AG09319 (cell line): ENCODE measurements at regions not wholly inside any gene's neighbourhood (a gene's known extent, or its start where the extent isn't known, plus 50 kb on each side); places are given as distances from the start of the nearest gene placed in this dataset.

Experiments used
- DNase-seq: peaks from one replicate; pipeline ENCODE4 v3.0.0-alpha.2; 2010; ENCODE audit warnings: low read depth; ENCODE audit errors: extremely low read depth
- TF ChIP-seq, protein P1 (sequence below): IDR thresholded peaks from 2 replicates; pipeline ENCODE4 v1.5.1; 2011; ENCODE audit warnings: low read depth, mild to moderate bottlenecking, inconsistent platforms, low read length, moderate library complexity

DNA sequence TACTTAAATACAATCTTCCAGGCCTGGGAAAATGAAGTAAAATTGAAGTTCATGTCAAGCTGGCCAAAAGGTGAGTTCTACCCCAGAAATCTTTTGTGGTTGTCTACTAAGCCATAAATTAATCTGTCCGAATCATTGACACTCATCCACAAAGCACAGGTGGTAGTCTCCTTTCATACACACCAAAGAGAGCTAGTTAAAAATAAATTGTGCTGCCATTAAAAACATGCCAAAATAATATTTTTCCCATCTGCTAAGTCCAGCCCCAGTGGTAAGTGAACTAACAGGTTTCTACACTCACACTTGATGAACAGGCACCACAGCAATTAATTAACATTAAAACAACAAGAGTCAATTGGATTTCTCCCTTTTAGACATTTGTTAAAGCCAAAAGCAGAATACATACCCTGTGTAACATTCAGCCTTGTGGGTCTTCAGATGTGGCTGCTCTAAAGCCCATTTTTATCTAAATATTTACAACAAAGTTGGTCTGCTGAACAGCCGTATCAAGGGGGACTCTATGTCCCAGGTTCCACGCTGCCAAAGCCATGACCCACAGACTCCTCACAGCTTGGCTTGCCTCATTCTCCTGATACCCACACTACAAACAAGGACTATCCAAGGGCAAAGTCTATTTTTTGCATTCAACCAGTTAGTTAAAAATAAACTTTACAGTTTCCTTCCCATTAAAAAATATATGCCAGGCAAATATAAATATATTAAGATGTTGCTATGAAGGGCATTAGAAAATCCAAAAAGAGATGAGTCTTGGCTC is 490.4 kb downstream of the BMP2 start:
- TF ChIP-seq, protein P1, sequence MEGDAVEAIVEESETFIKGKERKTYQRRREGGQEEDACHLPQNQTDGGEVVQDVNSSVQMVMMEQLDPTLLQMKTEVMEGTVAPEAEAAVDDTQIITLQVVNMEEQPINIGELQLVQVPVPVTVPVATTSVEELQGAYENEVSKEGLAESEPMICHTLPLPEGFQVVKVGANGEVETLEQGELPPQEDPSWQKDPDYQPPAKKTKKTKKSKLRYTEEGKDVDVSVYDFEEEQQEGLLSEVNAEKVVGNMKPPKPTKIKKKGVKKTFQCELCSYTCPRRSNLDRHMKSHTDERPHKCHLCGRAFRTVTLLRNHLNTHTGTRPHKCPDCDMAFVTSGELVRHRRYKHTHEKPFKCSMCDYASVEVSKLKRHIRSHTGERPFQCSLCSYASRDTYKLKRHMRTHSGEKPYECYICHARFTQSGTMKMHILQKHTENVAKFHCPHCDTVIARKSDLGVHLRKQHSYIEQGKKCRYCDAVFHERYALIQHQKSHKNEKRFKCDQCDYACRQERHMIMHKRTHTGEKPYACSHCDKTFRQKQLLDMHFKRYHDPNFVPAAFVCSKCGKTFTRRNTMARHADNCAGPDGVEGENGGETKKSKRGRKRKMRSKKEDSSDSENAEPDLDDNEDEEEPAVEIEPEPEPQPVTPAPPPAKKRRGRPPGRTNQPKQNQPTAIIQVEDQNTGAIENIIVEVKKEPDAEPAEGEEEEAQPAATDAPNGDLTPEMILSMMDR: no peak
- DNase-seq: no peak

DNA sequence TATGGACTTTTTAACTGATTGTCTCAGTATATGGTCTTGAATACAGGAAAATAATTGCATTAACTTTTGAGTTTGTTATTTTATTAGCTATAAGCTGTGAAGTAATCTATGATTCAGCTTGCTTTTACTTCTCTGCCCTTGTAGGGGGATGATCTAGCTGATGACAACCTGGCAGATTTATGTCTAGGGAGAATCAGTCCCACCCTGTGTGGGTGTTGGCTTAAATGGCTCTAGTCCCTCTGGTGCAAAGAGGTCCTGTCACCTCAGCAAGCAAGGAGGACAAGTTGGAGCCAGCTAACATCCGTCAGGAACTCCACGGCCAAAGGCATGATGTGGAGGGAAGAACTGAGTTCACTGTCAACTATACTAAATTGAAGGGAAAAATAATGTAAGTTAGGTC is 495.3 kb downstream of the BMP2 start:
- TF ChIP-seq, protein P1: no peak

DNA sequence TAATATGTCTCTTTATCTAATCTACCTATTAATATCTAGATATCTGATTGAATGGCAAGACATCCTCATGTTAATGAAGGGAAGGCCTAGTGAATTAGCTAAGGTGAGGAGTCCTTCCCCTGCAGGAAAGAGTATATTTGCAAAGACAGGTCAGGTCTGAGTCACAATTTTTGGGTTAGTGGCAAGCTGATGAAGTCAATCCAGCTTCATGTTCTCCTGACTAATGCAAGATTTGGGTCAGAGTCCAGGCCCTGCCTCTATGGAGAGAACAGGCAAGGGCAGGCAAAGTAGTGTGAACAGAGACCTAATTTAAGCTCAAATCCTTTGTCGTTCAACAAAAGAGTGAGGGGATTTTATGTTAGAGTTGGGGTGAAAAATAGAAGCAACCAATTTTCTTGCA is 496.7 kb downstream of the BMP2 start:
- no peak for DNase-seq
- TF ChIP-seq, protein P1: no peak

More for the DNA sequence above, 495.3 kb downstream of the BMP2 start:
- DNase-seq: no peak

DNA sequence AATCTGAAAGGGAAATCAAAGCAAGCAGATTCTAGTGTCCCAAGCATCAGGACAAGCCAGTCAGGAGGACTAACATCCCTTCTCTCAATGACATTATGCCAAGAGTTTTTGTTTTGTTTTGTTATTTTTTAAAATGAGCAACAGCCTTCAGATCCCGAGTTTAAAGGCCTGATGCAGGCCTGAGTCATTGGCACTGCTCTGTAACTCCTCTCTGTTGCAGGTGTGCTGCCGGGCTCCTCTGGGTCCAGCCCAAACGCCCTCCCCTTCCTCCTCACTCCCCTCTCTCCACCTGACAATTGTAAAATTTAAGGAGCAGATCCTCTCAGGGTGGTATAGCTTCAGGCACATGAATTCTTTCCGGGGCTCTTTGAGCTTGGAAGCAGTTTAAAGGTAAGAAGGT is 502.0 kb downstream of the BMP2 start:
- DNase-seq: no peak
- TF ChIP-seq, protein P1: no peak

DNA sequence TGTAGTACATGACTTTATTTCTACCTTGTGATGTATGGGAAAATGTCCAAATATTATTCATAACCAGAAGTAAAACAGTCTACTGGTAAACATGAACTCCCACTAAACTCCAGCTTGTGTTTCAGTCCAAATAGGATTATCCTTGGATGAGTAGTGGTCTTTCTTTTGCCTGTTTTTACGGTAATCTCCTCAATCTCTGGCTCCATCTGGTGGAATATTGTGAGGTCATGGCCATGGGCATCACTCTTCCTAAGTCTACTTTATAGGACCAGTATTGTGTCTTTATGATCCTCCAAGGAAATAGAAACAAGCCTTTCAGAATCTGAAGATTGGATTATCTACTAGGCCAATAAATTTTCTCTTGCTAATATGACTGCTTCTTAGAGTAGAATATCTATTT is 505.0 kb downstream of the BMP2 start:
- DNase-seq: no peak
- TF ChIP-seq, protein P1: peak; percentile 44

DNA sequence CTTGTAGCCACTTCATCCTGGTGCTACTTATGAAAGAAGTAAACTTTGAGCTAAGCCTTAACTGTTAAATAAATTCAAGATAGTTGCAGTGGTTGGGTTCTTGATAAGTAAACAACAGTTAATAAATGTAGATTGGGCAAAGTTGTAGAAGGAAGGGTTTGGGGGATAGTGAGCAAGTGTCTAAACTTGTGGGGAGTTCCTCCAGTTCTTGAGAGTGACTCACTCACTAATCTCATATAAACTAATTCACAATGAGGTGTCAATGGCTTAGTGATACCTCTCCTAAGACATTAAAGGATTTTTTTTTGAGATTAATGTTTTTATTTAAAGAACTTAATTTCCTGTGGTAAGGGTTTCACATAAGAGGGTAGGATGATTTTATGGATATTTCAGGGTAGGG is 507.4 kb downstream of the BMP2 start:
- TF ChIP-seq, protein P1: no peak
- no peak for DNase-seq

DNA sequence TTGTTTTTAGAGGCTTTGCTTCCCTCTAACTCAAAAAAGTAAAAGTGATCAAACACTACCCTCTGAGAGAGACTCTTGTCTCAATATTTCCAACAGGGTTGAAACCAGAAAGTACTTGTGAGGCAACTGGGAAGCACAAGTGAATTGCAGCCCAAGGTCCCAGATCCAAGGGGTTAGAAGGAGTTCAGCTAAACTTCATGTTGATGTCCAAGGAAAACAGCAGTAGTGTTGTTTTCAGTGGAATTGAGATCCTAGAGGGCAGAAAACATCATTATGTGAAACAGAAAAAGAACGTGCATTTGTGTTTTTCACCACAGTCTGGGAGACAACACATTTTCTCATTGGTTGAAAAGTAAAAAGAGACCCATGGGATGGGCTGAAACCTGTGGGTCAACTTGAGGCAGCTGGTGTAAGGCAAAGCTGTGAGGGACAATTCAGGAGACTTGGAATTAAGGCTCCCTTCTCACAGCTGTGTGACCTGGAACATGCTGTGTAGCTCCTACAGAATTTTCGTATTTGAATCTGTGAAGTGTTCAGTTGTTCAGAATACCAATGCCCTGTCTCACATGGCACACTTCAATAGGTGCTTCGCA is 508.3 kb downstream of the BMP2 start:
- DNase-seq: no peak
- TF ChIP-seq, protein P1: no peak
